Hippocampal formation (tissue), 2 donors: ENCODE measurements at regions not wholly inside any gene's neighbourhood (a gene's known extent, or its start where the extent isn't known, plus 50 kb on each side); places are given as distances from the start of the nearest gene placed in this dataset.
"Not testable (repeated sequence)": the region's sequence is repeated elsewhere in the genome, so short reads cannot be mapped to it uniquely, and the experiment has no call there.

ENCODE experiments used
- DNase-seq, 2 donors: peaks; one replicate each; lab custom pipeline; 2025; lab: John Stamatoyannopoulos, UW

- DNase-seq, result no peak
Observed at GRCh38 chr4:19214591-19215186, 1037.0 kb upstream of the SLIT2 start.

- no peak for DNase-seq
Observed at GRCh38 chr4:19213388-19213787, 1038.3 kb upstream of the SLIT2 start.

GRCh38 chr4:19205853-19206252 lies 1045.9 kb upstream of the SLIT2 start:
- DNase-seq, result no peak

GRCh38 chr4:19197838-19198237 lies 1053.9 kb upstream of the SLIT2 start:
- not testable (repeated sequence) for DNase-seq

GRCh38 chr4:19195696-19196095 lies 1056.0 kb upstream of the SLIT2 start:
- DNase-seq, result no peak

GRCh38 chr4:19194672-19195071 lies 1057.0 kb upstream of the SLIT2 start:
- DNase-seq, result no peak

- DNase-seq, result no peak
Observed at GRCh38 chr4:19193274-19193981, 1058.3 kb upstream of the SLIT2 start.

- no peak for DNase-seq
Observed at GRCh38 chr4:19191979-19192650, 1059.6 kb upstream of the SLIT2 start.

GRCh38 chr4:19187691-19188090 lies 1064.0 kb upstream of the SLIT2 start:
- DNase-seq, result no peak

- no peak for DNase-seq
Observed at GRCh38 chr4:19187096-19187495, 1064.6 kb upstream of the SLIT2 start.

GRCh38 chr4:19181631-19182030 lies 1070.1 kb upstream of the SLIT2 start:
- not testable (repeated sequence) for DNase-seq

GRCh38 chr4:19178835-19179234 lies 1072.9 kb upstream of the SLIT2 start:
- no peak for DNase-seq

GRCh38 chr4:19177616-19178015 lies 1074.1 kb upstream of the SLIT2 start:
- DNase-seq, result no peak

GRCh38 chr4:19171832-19172231 lies 1079.9 kb upstream of the SLIT2 start:
- DNase-seq, result no peak

GRCh38 chr4:19167311-19167710 lies 1084.4 kb upstream of the SLIT2 start:
- no peak for DNase-seq

GRCh38 chr4:19164334-19164733 lies 1087.4 kb upstream of the SLIT2 start:
- no peak for DNase-seq

GRCh38 chr4:19159874-19160273 lies 1091.8 kb upstream of the SLIT2 start:
- DNase-seq, result no peak

GRCh38 chr4:19158107-19158809 lies 1093.4 kb upstream of the SLIT2 start:
- no peak for DNase-seq

GRCh38 chr4:19156786-19157185 lies 1094.9 kb upstream of the SLIT2 start:
- no peak for DNase-seq

GRCh38 chr4:19155568-19155967 lies 1096.1 kb upstream of the SLIT2 start:
- no peak for DNase-seq

GRCh38 chr4:19154267-19154666 lies 1097.4 kb upstream of the SLIT2 start:
- not testable (repeated sequence) for DNase-seq

GRCh38 chr4:19152264-19152663 lies 1099.4 kb upstream of the SLIT2 start:
- DNase-seq, result no peak

GRCh38 chr4:19151684-19152083 lies 1100.0 kb upstream of the SLIT2 start:
- no peak for DNase-seq
